H9 (cell line): ENCODE measurements at regions not wholly inside any gene's neighbourhood (a gene's known extent, or its start where the extent isn't known, plus 50 kb on each side); places are given as distances from the start of the nearest gene placed in this dataset.

Source experiments
- DNase-seq: peaks from one replicate; pipeline ENCODE4 v3.0.0-alpha.2; 2017
- H2AFZ ChIP-seq: one replicate; pipeline ENCODE4 v1.6.1; 2013; ENCODE audit warnings: mild to moderate bottlenecking, low read length, control low read depth, moderate library complexity
- H2AK5ac ChIP-seq: 2 replicates; pipeline ENCODE4 v1.6.1; 2013; ENCODE audit warnings: low read length, control low read depth, mixed read lengths; ENCODE audit not compliant: insufficient read length
- H2BK120ac ChIP-seq: one replicate; pipeline ENCODE4 v1.6.1; 2013; ENCODE audit warnings: low read depth, mild to moderate bottlenecking, low read length, control low read depth, inconsistent platforms; ENCODE audit not compliant: poor library complexity, severe bottlenecking
- H2BK12ac ChIP-seq: 2 replicates; pipeline ENCODE4 v1.6.1; 2013; ENCODE audit warnings: low read length, control low read depth, mixed read lengths, low read depth; ENCODE audit not compliant: insufficient read length
- H2BK15ac ChIP-seq: 2 replicates; pipeline ENCODE4 v1.6.1; 2013; ENCODE audit warnings: low read depth, low read length, control low read depth
- H2BK20ac ChIP-seq: one replicate; pipeline ENCODE4 v1.6.1; 2013; ENCODE audit warnings: low read depth, mild to moderate bottlenecking, low read length, control low read depth, inconsistent platforms; ENCODE audit not compliant: poor library complexity, severe bottlenecking
- H2BK5ac ChIP-seq: 2 replicates; pipeline ENCODE4 v1.6.1; 2013; ENCODE audit warnings: low read length, control low read depth, mixed read lengths; ENCODE audit not compliant: insufficient read length
- H3K14ac ChIP-seq: 2 replicates; pipeline ENCODE4 v1.6.1; 2013; ENCODE audit warnings: low read length, control low read depth; ENCODE audit not compliant: insufficient read depth
- H3K18ac ChIP-seq: 2 replicates; pipeline ENCODE4 v1.6.1; 2013; ENCODE audit warnings: low read depth, mild to moderate bottlenecking, mixed read lengths, low read length, control low read depth; ENCODE audit not compliant: insufficient read length
- H3K23ac ChIP-seq: 2 replicates; pipeline ENCODE4 v1.6.1; 2013; ENCODE audit warnings: low read length, control low read depth, mixed read lengths, low read depth; ENCODE audit not compliant: insufficient read length
- H3K23me2 ChIP-seq: 2 replicates; pipeline ENCODE4 v1.6.1; 2013; ENCODE audit warnings: low read depth, mild to moderate bottlenecking, mixed read lengths, low read length, control low read depth; ENCODE audit not compliant: insufficient read length, poor library complexity, severe bottlenecking
- H3K27ac ChIP-seq: 2 replicates; pipeline ENCODE4 v1.5.1; 2013; ENCODE audit warnings: low read length, control low read depth, mixed read lengths, low read depth; ENCODE audit not compliant: insufficient read length
- H3K27me3 ChIP-seq: 2 replicates; pipeline ENCODE4 v1.6.1; 2013; ENCODE audit warnings: low read length, control low read depth, inconsistent platforms; ENCODE audit not compliant: insufficient read depth
- H3K4ac ChIP-seq: 2 replicates; pipeline ENCODE4 v1.6.1; 2013; ENCODE audit warnings: low read depth, mild to moderate bottlenecking, control low read depth, inconsistent platforms, low read length, moderate library complexity
- H3K4me1 ChIP-seq: 2 replicates; pipeline ENCODE4 v1.6.1; 2013; ENCODE audit warnings: low read length, control low read depth, inconsistent platforms; ENCODE audit not compliant: insufficient read depth
- H3K4me2 ChIP-seq: 2 replicates; pipeline ENCODE4 v1.6.1; 2013; ENCODE audit warnings: low read length, control low read depth, mixed read lengths; ENCODE audit not compliant: insufficient read length, insufficient read depth
- H3K56ac ChIP-seq: 2 replicates; pipeline ENCODE4 v1.6.1; 2013; ENCODE audit warnings: low read depth, mild to moderate bottlenecking, mixed read lengths, low read length, control low read depth; ENCODE audit not compliant: insufficient read length
- H3K79me1 ChIP-seq: 2 replicates; pipeline ENCODE4 v1.6.1; 2013; ENCODE audit warnings: low read depth, mild to moderate bottlenecking, moderate library complexity, low read length, control low read depth, inconsistent platforms; ENCODE audit not compliant: insufficient read depth, poor library complexity, severe bottlenecking
- H3K79me2 ChIP-seq: 2 replicates; pipeline ENCODE4 v1.6.1; 2013; ENCODE audit warnings: low read length, control low read depth, inconsistent platforms; ENCODE audit not compliant: insufficient read depth
- H3K9ac ChIP-seq: 2 replicates; pipeline ENCODE4 v1.6.1; 2013; ENCODE audit warnings: low read length, control low read depth, mixed read lengths; ENCODE audit not compliant: insufficient read length; ENCODE audit errors: extremely low read depth
- H3K9me3 ChIP-seq: one replicate; pipeline ENCODE4 v1.6.1; 2013; ENCODE audit warnings: low read depth, low read length, inconsistent platforms; ENCODE audit not compliant: control insufficient read depth
- H3T11ph ChIP-seq: one replicate; pipeline ENCODE4 v1.6.1; 2013; ENCODE audit warnings: mild to moderate bottlenecking, low read length, control low read depth, inconsistent platforms
- H4K20me1 ChIP-seq: one replicate; pipeline ENCODE4 v1.6.1; 2013; ENCODE audit not compliant: control insufficient read depth, insufficient read length, insufficient read depth
- H4K5ac ChIP-seq: 2 replicates; pipeline ENCODE4 v1.6.1; 2013; ENCODE audit warnings: low read depth, mild to moderate bottlenecking, mixed read lengths, low read length, control low read depth; ENCODE audit not compliant: insufficient read length
- H4K8ac ChIP-seq: replicated peaks from 2 replicates; pipeline ENCODE4 v1.6.1; 2013; ENCODE audit warnings: low read length, control low read depth, mixed read lengths, low read depth; ENCODE audit not compliant: insufficient read length
- H4K91ac ChIP-seq: 2 replicates; pipeline ENCODE4 v1.6.1; 2013; ENCODE audit warnings: low read depth, mild to moderate bottlenecking, moderate library complexity, mixed read lengths, low read length, control low read depth; ENCODE audit not compliant: insufficient read length
- H3K27ac Mint-ChIP-seq, 3 experiments: 2 replicates in 2 of 3; 3 replicates in 1 of 3; pipeline ENCODE4 v1.8.0; 2020 to 2021; ENCODE audit warnings: mixed read lengths in 3 of 3, mild to moderate bottlenecking in 1 of 3, moderate library complexity in 1 of 3
- H3K27me3 Mint-ChIP-seq: 2 replicates; pipeline ENCODE4 v1.8.0; 2021; ENCODE audit warnings: low read depth, mild to moderate bottlenecking, moderate library complexity, mixed read lengths
- H3K36me3 Mint-ChIP-seq, 3 experiments: 2 replicates in 2 of 3; 3 replicates in 1 of 3; pipeline ENCODE4 v1.8.0; 2020 to 2021; ENCODE audit warnings: low read depth in 3 of 3, mixed read lengths in 3 of 3; ENCODE audit not compliant: insufficient read depth in 1 of 3
- H3K4me1 Mint-ChIP-seq, 2 experiments: 2 replicates each; pipeline ENCODE4 v1.8.0; 2020; ENCODE audit warnings: mixed read lengths in 2 of 2
- H3K4me3 Mint-ChIP-seq, 2 experiments: 2 replicates in 1 of 2; 3 replicates in 1 of 2; pipeline ENCODE4 v1.8.0; 2020 to 2021; ENCODE audit warnings: mild to moderate bottlenecking in 2 of 2, mixed read lengths in 2 of 2, moderate library complexity in 1 of 2
- H3K9me3 Mint-ChIP-seq, 2 experiments: 2 replicates in 1 of 2; 3 replicates in 1 of 2; pipeline ENCODE4 v1.8.0; 2020; ENCODE audit warnings: mild to moderate bottlenecking in 2 of 2, mixed read lengths in 2 of 2, moderate library complexity in 1 of 2
- CTCF ChIP-seq: fragments of 200-600 bp; sonication (generic); conservative IDR thresholded peaks from 3 replicates; pipeline ENCODE4 v1.8.0; 2021; ENCODE audit warnings: antibody characterized with exemption, mild to moderate bottlenecking

- H3K4me2 ChIP-seq: no peak overlapping the region
Observed at GRCh38 chr18:22847392-22847791, 85.7 kb upstream of the RBBP8 start.

More at GRCh38 chr18:22847392-22847791, 85.7 kb upstream of the RBBP8 start:
- DNase-seq: no peak
- no peaks in the 10 kb centered on the region for H3K9me3 ChIP-seq
- H2BK120ac ChIP-seq: no peak overlapping the region
- no peak overlapping the region for H3K4me3 Mint-ChIP-seq
- H3K4me1 ChIP-seq: peaks cover 3% of the 10 kb centered on the region; the same call in 1 of the 2 replicates
- no peak overlapping the region for H2BK5ac ChIP-seq
- no peak overlapping the region for H3K4ac ChIP-seq
- H4K5ac ChIP-seq: no peak overlapping the region
- H3K4me1 Mint-ChIP-seq: peaks cover 22 to 25% of the 10 kb centered on the region in 2 experiments
- no peak overlapping the region for H2BK15ac ChIP-seq
- no peaks in the 10 kb centered on the region for H3K36me3 Mint-ChIP-seq
- no peak overlapping the region for H3K14ac ChIP-seq
- H4K20me1 ChIP-seq: no peaks in the 10 kb centered on the region
- no peak overlapping the region for H2AFZ ChIP-seq
- H2BK20ac ChIP-seq: no peak overlapping the region
- H3K27me3 ChIP-seq: no peaks in the 10 kb centered on the region
- H3K79me1 ChIP-seq: no peaks in the 10 kb centered on the region
- H3K9ac ChIP-seq: no peak overlapping the region
- H3K18ac ChIP-seq: no peak overlapping the region
- no peak overlapping the region for H3K56ac ChIP-seq
- no peaks in the 10 kb centered on the region for H3K27me3 Mint-ChIP-seq
- no peak overlapping the region for H3K23ac ChIP-seq
- no peak for TF ChIP-seq CTCF
- no peaks in the 10 kb centered on the region for H3K23me2 ChIP-seq
- no peak overlapping the region for H3T11ph ChIP-seq
- H2BK12ac ChIP-seq: no peak overlapping the region
- no peaks in the 10 kb centered on the region for H3K9me3 Mint-ChIP-seq
- H3K79me2 ChIP-seq: no peaks in the 10 kb centered on the region
- H3K27ac Mint-ChIP-seq: no peak overlapping the region; a peak in 1 of 7 replicates
- no peak overlapping the region for H2AK5ac ChIP-seq
- H3K27ac ChIP-seq: no peak overlapping the region
- no peak overlapping the region for H4K91ac ChIP-seq
- H4K8ac ChIP-seq: no peak overlapping the region
